RWPE2 (cell line): ENCODE measurements at regions not wholly inside any gene's neighbourhood (a gene's known extent, or its start where the extent isn't known, plus 50 kb on each side); places are given as distances from the start of the nearest gene placed in this dataset.

ENCODE experiments used
- ATAC-seq: fragments of 200-7000 bp; cut with Tn5 transposase; 3 replicates; pipeline ENCODE4 v1.9.1; 2021; ENCODE audit warnings: low read depth
- DNase-seq: peaks from one replicate; pipeline ENCODE4 v3.0.0-alpha.2; 2020; ENCODE audit warnings: low spot score
- H3K27ac ChIP-seq: fragments of 450-650 bp; 2 replicates; pipeline ENCODE4 v1.5.1; 2017; ENCODE audit warnings: mild to moderate bottlenecking; ENCODE audit not compliant: poor library complexity, severe bottlenecking
- H3K27me3 ChIP-seq: fragments of 250-450 bp; sonication (Bioruptor Pico); 2 replicates; pipeline ENCODE4 v1.5.1; 2021; ENCODE audit warnings: mild to moderate bottlenecking, moderate library complexity; ENCODE audit not compliant: insufficient read depth, poor library complexity, severe bottlenecking
- H3K36me3 ChIP-seq: fragments of 250-450 bp; sonication (Bioruptor Pico); 2 replicates; pipeline ENCODE4 v1.5.1; 2020; ENCODE audit warnings: low read depth, mild to moderate bottlenecking, moderate library complexity
- H3K4me1 ChIP-seq: fragments of 250-450 bp; sonication (Bioruptor Pico); 2 replicates; pipeline ENCODE4 v1.5.1; 2021; ENCODE audit warnings: mild to moderate bottlenecking, moderate library complexity; ENCODE audit not compliant: insufficient read depth, poor library complexity, severe bottlenecking
- H3K4me3 ChIP-seq: fragments of 250-450 bp; sonication (Bioruptor Pico); 2 replicates; pipeline ENCODE4 v1.5.1; 2021; ENCODE audit warnings: mild to moderate bottlenecking, moderate library complexity; ENCODE audit not compliant: severe bottlenecking
- H3K9me3 ChIP-seq: fragments of 250-450 bp; sonication (Bioruptor Pico); 2 replicates; pipeline ENCODE4 v1.5.1; 2021; ENCODE audit warnings: mild to moderate bottlenecking, moderate library complexity; ENCODE audit not compliant: severe bottlenecking
- TF ChIP-seq, protein P1 (sequence below): fragments of 450-650 bp; IDR thresholded peaks from one replicate; pipeline ENCODE4 v1.5.1; 2017; ENCODE audit warnings: mild to moderate bottlenecking, moderate library complexity; ENCODE audit not compliant: poor library complexity, severe bottlenecking

DNA sequence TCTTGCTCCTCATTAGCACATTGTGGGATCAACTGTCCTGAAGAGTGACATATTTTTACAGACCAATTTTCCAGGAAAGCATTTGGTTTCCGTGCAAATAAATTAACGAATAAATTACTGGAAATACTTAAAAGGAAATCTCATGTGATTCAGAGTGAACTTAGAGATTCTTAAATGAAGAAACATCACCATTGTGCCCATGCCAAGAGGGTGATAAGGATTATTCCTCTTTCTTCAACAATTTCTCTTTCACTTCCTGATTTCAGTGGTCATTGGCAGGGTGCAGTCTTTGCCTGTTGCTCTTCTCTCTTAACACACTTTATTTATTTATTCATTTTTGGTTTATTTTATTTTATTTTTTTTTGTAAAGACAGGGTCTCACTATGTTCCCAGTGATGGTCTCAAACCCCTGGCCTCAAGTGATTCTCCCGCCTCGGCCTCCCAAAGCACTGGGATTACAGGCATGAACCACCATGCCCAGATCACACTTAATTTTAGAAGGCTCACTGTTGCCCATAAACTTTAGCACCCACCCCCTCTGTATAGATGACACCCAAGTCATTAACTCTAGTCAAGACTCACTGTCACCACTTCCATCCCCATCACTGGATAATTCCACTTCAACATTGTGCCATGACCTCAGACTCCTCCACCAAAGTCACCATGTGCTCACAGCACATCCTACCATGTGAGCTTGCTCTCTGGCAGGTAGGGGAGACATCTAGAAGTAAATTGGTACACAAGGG is 92.6 kb upstream of the CERS6 start:
- TF ChIP-seq, protein P1, sequence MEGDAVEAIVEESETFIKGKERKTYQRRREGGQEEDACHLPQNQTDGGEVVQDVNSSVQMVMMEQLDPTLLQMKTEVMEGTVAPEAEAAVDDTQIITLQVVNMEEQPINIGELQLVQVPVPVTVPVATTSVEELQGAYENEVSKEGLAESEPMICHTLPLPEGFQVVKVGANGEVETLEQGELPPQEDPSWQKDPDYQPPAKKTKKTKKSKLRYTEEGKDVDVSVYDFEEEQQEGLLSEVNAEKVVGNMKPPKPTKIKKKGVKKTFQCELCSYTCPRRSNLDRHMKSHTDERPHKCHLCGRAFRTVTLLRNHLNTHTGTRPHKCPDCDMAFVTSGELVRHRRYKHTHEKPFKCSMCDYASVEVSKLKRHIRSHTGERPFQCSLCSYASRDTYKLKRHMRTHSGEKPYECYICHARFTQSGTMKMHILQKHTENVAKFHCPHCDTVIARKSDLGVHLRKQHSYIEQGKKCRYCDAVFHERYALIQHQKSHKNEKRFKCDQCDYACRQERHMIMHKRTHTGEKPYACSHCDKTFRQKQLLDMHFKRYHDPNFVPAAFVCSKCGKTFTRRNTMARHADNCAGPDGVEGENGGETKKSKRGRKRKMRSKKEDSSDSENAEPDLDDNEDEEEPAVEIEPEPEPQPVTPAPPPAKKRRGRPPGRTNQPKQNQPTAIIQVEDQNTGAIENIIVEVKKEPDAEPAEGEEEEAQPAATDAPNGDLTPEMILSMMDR = no peak
- no peaks in the 10 kb centered on the region for H3K4me1 ChIP-seq
- H3K9me3 ChIP-seq = no peaks in the 10 kb centered on the region
- no peaks in the 10 kb centered on the region for H3K36me3 ChIP-seq
- ATAC-seq (no peak), DNase-seq (no peak)
- no peaks in the 10 kb centered on the region for H3K27me3 ChIP-seq
- no peak overlapping the region for H3K27ac ChIP-seq
- H3K4me3 ChIP-seq = no peak overlapping the region

DNA sequence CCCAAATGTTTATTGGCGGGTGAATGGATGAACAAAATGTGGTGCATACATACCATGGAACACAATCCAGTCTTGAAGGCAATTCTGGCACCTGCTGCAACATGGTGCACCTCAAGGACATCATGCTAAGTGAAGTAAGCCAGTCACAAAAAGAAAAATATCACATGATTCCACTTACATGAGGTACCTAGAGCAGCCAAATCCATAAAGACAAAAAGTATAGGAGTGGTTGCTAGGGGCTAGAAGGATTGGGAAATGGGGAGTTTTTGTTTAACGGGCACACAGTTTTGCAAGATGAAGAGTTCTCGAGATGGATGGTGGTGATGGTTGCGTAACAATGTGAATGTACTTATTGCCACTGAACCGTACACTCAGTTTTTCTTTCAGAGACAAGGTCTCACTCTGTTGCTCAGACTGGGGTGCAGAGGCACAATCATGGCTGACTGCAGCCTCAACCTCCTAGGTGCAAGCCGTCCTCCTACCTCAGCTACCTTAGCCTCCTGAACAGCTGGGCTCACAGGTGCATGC is 90.9 kb upstream of the CERS6 start:
- Histone ChIP-seq H3K4me1 (no peaks in the 10 kb centered on the region), H3K36me3 (no peaks in the 10 kb centered on the region), H3K4me3 (no peak overlapping the region), H3K9me3 (no peaks in the 10 kb centered on the region), H3K27me3 (no peaks in the 10 kb centered on the region), H3K27ac (no peak overlapping the region)
- ATAC-seq (no peak), DNase-seq (no peak)
- TF ChIP-seq, protein P1 = no peak

DNA sequence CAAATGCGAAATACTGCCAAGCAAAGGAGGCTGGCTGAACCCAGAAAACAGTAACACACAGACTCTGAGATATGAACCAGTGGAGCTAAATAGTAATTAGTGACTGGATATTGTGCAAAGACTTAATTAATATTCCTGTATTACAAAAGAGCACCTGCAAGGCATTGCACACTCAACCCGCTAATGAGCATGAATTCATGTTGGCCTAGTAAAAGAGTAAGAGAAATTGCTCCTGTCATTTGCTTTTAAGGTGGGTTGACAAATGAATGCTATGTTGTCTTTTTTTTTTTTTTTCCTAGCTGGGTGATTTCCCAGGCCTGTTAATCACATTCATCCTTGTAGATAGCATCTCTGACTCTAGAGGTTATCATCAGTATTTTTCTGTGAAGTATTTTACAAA is 87.0 kb upstream of the CERS6 start:
- Histone ChIP-seq H3K27ac (no peak overlapping the region), H3K4me3 (no peak overlapping the region), H3K4me1 (no peaks in the 10 kb centered on the region), H3K9me3 (no peaks in the 10 kb centered on the region), H3K27me3 (no peaks in the 10 kb centered on the region), H3K36me3 (no peaks in the 10 kb centered on the region)
- no peak for DNase-seq
- ATAC-seq = no peak
- TF ChIP-seq, protein P1 = no peak

DNA sequence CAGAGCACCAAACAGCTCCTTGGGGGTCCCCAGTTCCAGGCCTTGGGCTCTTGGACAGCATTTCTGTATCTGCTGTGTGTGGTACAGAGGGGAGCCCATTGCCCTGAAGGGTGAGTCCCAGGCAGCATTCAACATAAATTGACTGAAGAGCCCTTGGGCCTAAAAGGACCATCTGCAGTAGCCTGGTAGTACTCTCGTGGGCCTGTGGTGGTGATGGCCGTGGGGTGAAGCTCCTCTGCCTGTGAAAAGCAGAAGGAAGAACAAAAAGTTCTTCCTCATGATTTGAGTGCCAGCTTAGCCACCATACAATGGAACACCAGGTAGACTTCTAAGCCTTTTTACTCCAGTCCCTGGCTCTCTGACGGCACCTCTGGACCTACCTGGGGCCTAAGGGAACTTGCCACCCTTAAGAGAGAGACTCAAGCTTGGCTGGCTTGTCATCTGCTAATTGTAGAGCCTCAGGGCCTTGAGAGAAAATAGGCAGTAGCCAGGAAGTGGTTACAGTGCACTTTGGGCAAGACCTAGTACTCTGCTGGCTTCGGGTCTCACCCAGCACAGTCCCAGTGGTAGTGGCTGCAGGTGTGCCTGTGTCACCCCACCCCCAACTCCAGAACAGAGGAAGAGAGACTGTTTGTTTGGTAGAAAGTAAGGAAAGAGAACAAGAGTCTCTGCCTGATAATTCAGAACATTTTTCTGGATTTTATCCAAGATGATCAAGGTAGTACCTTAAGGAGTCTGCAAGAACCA is 84.6 kb upstream of the CERS6 start:
- H3K9me3 ChIP-seq = peaks cover 4% of the 10 kb centered on the region
- H3K27ac ChIP-seq = no peak overlapping the region
- no peak overlapping the region for H3K4me3 ChIP-seq
- no peak for DNase-seq
- 0 out of 3 replicates have a peak, but pooled peaks have one; percentile 14 for ATAC-seq
- no peaks in the 10 kb centered on the region for H3K36me3 ChIP-seq
- no peaks in the 10 kb centered on the region for H3K27me3 ChIP-seq
- TF ChIP-seq, protein P1 = no peak
- H3K4me1 ChIP-seq = no peaks in the 10 kb centered on the region
